K562 (cell line): ENCODE measurements at regions not wholly inside any gene's neighbourhood (a gene's known extent, or its start where the extent isn't known, plus 50 kb on each side); places are given as distances from the start of the nearest gene placed in this dataset.

Experiments
- ARID1B ChIP-seq: fragments of 450-650 bp; IDR thresholded peaks from 2 replicates; pipeline ENCODE4 v1.6.1; 2016; ENCODE audit warnings: antibody characterized with exemption, mild to moderate bottlenecking, inconsistent platforms
- CCAR2 ChIP-seq: fragments of 200-400 bp; formaldehyde crosslinking; IDR thresholded peaks from 2 replicates; pipeline ENCODE4 v1.6.1; 2017; ENCODE audit warnings: mild to moderate bottlenecking, low read depth, low read length
- CHD4 ChIP-seq: fragments of 200-600 bp; sonication (generic); IDR thresholded peaks from 3 replicates; pipeline ENCODE4 v1.6.1; 2012; ENCODE audit warnings: low read depth, mild to moderate bottlenecking, mixed read lengths, low read length, inconsistent platforms; ENCODE audit not compliant: insufficient read depth, insufficient replicate concordance, poor library complexity, severe bottlenecking
- CREBBP ChIP-seq: IDR thresholded peaks from one replicate; pipeline ENCODE4 v1.6.1; 2012; ENCODE audit warnings: low read depth, mild to moderate bottlenecking, control low read depth, inconsistent platforms, low read length
- GABPB1 ChIP-seq: sonication (generic); formaldehyde crosslinking; IDR thresholded peaks from 2 replicates; pipeline ENCODE4 v1.8.0; 2022; ENCODE audit warnings: mild to moderate bottlenecking, missing genetic modification reagents
- HDAC6 ChIP-seq: IDR thresholded peaks from 2 replicates; pipeline ENCODE4 v1.6.1; 2012; ENCODE audit warnings: low read depth, mild to moderate bottlenecking, control low read depth, inconsistent platforms, low read length, moderate library complexity
- HNRNPL ChIP-seq: fragments of 200-400 bp; formaldehyde crosslinking; IDR thresholded peaks from 2 replicates; pipeline ENCODE4 v1.6.1; 2017; ENCODE audit warnings: low read depth, mild to moderate bottlenecking, low read length
- IRF2 ChIP-seq: sonication (generic); formaldehyde crosslinking; IDR thresholded peaks from 2 replicates; pipeline ENCODE4 v1.8.1; 2022; ENCODE audit warnings: mild to moderate bottlenecking, missing genetic modification reagents
- KLF6 ChIP-seq: fragments of 250-450 bp; sonication (Bioruptor Pico); IDR thresholded peaks from 2 replicates; pipeline ENCODE4 v1.4.0; 2020; ENCODE audit warnings: mild to moderate bottlenecking, moderate library complexity, borderline replicate concordance
- NR1H2 ChIP-seq: sonication (generic); formaldehyde crosslinking; IDR thresholded peaks from 2 replicates; pipeline ENCODE4 v1.4.0; 2020; ENCODE audit warnings: mild to moderate bottlenecking, missing genetic modification reagents
- PTBP1 ChIP-seq: fragments of 200-400 bp; formaldehyde crosslinking; IDR thresholded peaks from 2 replicates; pipeline ENCODE4 v1.6.1; 2017; ENCODE audit warnings: low read depth, low read length
- SMAD1 ChIP-seq: fragments of 150-350 bp; IDR thresholded peaks from 2 replicates; pipeline ENCODE4 v1.6.1; 2014; ENCODE audit warnings: low read length, low read depth; ENCODE audit not compliant: partially characterized antibody
- SMARCA5 ChIP-seq: fragments of 450-650 bp; IDR thresholded peaks from 2 replicates; pipeline ENCODE4 v1.6.1; 2016
- TCF7L2 ChIP-seq: fragments of 150-350 bp; IDR thresholded peaks from 2 replicates; pipeline ENCODE4 v1.6.1; 2016; ENCODE audit warnings: low read depth, mild to moderate bottlenecking, low read length, moderate library complexity
- ZNF212 ChIP-seq: fragments of 450-650 bp; formaldehyde crosslinking; IDR thresholded peaks from 2 replicates; pipeline ENCODE4 v1.4.0; 2020; ENCODE audit warnings: mild to moderate bottlenecking
- ZNF561 ChIP-seq: fragments of 450-650 bp; formaldehyde crosslinking; conservative IDR thresholded peaks from 2 replicates; pipeline ENCODE4 v1.4.0; 2020; ENCODE audit warnings: mild to moderate bottlenecking, moderate library complexity
- TF ChIP-seq, protein P1 (sequence below): IDR thresholded peaks from 2 replicates; pipeline ENCODE4 v1.6.1; 2016; ENCODE audit warnings: missing genetic modification characterization, missing compliant biosample characterization
- TF ChIP-seq, protein P2 (sequence below), 2 experiments: fragments of 450-650 bp; conservative IDR thresholded peaks; 2 replicates each; pipeline ENCODE4 v1.6.1; 2017; ENCODE audit warnings: mild to moderate bottlenecking in 2 of 2, moderate library complexity in 2 of 2
- TF ChIP-seq, protein P3 (sequence below): sonication (generic); formaldehyde crosslinking; IDR thresholded peaks from 2 replicates; pipeline ENCODE4 v1.8.0; 2023; ENCODE audit warnings: missing genetic modification reagents, mild to moderate bottlenecking, borderline replicate concordance

DNA sequence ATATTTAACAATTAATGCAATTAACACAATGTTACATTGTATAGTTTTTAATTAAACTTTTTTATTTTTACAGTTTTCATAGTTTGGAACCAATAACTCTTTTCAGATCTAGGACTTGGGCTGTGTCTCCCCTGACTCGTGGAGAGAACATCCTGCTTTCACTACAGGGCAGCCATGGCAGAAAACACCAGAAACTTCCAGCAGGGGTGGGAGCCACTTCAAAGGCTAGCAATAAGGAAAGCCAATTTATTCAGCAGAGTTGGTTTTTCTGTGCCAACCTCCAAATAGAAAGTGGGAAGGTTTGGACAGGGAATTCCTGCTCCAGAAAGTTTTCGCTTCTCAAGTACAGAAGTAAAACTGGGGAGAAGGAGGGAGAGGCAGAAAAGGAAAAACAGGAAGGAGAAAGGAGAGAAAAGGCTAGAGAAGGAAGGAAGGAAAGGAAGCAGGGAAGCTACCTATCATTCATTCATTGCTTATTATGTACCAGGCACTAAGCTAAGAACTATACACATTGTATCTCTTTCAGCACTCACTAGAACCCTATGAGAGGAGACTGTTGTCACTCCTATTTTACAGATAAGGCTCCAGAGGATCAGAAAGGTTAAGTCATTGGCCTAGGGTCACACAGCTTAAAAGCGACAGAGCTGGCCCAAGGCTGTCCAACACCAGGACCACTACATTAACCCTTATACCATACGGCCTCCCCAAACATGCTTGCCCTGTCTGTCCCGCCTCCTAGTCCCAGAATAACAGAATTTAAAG lies 54.8 kb upstream of the CREB3L1 start (continued):
- TF ChIP-seq, protein P1, sequence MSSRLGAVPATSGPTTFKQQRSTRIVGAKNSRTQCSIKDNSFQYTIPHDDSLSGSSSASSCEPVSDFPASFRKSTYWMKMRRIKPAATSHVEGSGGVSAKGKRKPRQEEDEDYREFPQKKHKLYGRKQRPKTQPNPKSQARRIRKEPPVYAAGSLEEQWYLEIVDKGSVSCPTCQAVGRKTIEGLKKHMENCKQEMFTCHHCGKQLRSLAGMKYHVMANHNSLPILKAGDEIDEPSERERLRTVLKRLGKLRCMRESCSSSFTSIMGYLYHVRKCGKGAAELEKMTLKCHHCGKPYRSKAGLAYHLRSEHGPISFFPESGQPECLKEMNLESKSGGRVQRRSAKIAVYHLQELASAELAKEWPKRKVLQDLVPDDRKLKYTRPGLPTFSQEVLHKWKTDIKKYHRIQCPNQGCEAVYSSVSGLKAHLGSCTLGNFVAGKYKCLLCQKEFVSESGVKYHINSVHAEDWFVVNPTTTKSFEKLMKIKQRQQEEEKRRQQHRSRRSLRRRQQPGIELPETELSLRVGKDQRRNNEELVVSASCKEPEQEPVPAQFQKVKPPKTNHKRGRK (tag), result no peak
- TF ChIP-seq NR1H2 (no peak), CREBBP (no peak), CHD4 (peak; percentile 86), HDAC6 (no peak), TCF7L2 (no peak), IRF2 (CRISPR knock-in tag) (no peak), ZNF561 (CRISPR knock-in tag) (no peak), PTBP1 (peak; percentile 79; the same call in 1 of the 2 replicates), CCAR2 (no peak), ARID1B (peak; percentile 10; the same call in 1 of the 2 replicates), SMAD1 (no peak), SMARCA5 (peak; percentile 93), GABPB1 (CRISPR knock-in tag) (no peak), HNRNPL (no peak), KLF6 (CRISPR knock-in tag) (no peak), ZNF212 (CRISPR knock-in tag) (no peak)
- TF ChIP-seq, protein P2, sequence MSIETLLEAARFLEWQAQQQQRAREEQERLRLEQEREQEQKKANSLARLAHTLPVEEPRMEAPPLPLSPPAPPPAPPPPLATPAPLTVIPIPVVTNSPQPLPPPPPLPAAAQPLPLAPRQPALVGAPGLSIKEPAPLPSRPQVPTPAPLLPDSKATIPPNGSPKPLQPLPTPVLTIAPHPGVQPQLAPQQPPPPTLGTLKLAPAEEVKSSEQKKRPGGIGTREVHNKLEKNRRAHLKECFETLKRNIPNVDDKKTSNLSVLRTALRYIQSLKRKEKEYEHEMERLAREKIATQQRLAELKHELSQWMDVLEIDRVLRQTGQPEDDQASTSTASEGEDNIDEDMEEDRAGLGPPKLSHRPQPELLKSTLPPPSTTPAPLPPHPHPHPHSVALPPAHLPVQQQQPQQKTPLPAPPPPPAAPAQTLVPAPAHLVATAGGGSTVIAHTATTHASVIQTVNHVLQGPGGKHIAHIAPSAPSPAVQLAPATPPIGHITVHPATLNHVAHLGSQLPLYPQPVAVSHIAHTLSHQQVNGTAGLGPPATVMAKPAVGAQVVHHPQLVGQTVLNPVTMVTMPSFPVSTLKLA (conservative IDR thresholded peaks at IDR 0.05), result 0 out of 4 replicates have a peak, but pooled peaks of 1 of the 2 experiments have one; percentile 7
- TF ChIP-seq, protein P3, sequence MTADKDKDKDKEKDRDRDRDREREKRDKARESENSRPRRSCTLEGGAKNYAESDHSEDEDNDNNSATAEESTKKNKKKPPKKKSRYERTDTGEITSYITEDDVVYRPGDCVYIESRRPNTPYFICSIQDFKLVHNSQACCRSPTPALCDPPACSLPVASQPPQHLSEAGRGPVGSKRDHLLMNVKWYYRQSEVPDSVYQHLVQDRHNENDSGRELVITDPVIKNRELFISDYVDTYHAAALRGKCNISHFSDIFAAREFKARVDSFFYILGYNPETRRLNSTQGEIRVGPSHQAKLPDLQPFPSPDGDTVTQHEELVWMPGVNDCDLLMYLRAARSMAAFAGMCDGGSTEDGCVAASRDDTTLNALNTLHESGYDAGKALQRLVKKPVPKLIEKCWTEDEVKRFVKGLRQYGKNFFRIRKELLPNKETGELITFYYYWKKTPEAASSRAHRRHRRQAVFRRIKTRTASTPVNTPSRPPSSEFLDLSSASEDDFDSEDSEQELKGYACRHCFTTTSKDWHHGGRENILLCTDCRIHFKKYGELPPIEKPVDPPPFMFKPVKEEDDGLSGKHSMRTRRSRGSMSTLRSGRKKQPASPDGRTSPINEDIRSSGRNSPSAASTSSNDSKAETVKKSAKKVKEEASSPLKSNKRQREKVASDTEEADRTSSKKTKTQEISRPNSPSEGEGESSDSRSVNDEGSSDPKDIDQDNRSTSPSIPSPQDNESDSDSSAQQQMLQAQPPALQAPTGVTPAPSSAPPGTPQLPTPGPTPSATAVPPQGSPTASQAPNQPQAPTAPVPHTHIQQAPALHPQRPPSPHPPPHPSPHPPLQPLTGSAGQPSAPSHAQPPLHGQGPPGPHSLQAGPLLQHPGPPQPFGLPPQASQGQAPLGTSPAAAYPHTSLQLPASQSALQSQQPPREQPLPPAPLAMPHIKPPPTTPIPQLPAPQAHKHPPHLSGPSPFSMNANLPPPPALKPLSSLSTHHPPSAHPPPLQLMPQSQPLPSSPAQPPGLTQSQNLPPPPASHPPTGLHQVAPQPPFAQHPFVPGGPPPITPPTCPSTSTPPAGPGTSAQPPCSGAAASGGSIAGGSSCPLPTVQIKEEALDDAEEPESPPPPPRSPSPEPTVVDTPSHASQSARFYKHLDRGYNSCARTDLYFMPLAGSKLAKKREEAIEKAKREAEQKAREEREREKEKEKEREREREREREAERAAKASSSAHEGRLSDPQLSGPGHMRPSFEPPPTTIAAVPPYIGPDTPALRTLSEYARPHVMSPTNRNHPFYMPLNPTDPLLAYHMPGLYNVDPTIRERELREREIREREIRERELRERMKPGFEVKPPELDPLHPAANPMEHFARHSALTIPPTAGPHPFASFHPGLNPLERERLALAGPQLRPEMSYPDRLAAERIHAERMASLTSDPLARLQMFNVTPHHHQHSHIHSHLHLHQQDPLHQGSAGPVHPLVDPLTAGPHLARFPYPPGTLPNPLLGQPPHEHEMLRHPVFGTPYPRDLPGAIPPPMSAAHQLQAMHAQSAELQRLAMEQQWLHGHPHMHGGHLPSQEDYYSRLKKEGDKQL (CRISPR knock-in tag), result no peak
